ENCODE measurements at regions not wholly inside any gene's neighbourhood (a gene's known extent, or its start where the extent isn't known, plus 50 kb on each side); places are given as distances from the start of the nearest gene placed in this dataset.
"Not testable (repeated sequence)": the region's sequence is repeated elsewhere in the genome, so short reads cannot be mapped to it uniquely, and the experiment has no call there.

- Histone ChIP-seq H3K9me3 (no peaks in the 10 kb centered on the region), H3K27ac (no peak overlapping the region), H3K4me1 (no peaks in the 10 kb centered on the region), H3K4me2 (no peak overlapping the region), H3K4me3 (no peak overlapping the region)
- WGBS (ENCODE audit: missing lambda C conversion rate), result 9% methylated on average over 1 of the region's 1 CpG
- FAIRE-seq (no peak), DNase-seq (ENCODE audit: low read depth in 1 of 2, low spot score in 1 of 2) (no peak), ATAC-seq (no peak)
- POLR2A ChIA-PET, result no interaction called here
- CTCF ChIA-PET, result no interaction called here
- TF ChIP-seq JUNB (IDR thresholded peaks at IDR 0.05), result no peak
- TF ChIP-seq HOXA7 (CRISPR knock-in tag; IDR thresholded peaks at IDR 0.05), result no peak
- no peak for TF ChIP-seq ZNF302 (CRISPR knock-in tag; IDR thresholded peaks at IDR 0.05)
Measured at GRCh38 chrX:27162496-27162895, 300.6 kb downstream of the PPP4R3C start.

DNA sequence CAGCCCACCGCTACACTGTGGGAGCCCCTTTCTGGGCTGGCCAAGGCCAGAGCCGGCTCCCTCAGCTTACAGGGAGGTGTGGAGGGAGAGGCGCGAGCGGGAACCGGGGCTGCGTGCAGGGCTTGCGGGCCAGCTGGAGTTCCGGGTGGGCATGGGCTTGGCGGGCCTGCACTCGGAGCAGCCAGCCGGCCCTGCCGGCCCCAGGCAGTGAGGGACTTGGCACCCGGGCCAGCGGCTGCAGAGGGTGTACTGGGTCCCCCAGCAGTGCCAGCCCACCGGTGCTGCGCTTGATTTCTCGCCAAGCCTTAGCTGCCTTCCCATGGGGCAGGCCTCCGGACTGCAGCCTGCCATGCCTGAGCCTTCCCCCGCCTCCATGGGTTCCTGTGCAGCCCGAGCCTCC is 306.2 kb downstream of the PPP4R3C start:
- POLR2A ChIA-PET; DNase-seq (ENCODE audit: low read depth in 1 of 2, low spot score in 1 of 2); ATAC-seq; H3K4me2 ChIP-seq; FAIRE-seq; CTCF ChIA-PET; H3K4me3 ChIP-seq; H3K9me3 ChIP-seq; H3K4me1 ChIP-seq; H3K27ac ChIP-seq: not testable (repeated sequence)
- WGBS (ENCODE audit: missing lambda C conversion rate), result no CpG with 5 or more reads among the region's 21 CpGs

GRCh38 chrX:27136325-27136724 is 326.8 kb downstream of the PPP4R3C start:
- H3K4me1 ChIP-seq, result no peaks in the 10 kb centered on the region
- WGBS (ENCODE audit: missing lambda C conversion rate), result 0% methylated on average over 1 of the region's 1 CpG
- no peak for ATAC-seq
- no peak for DNase-seq (ENCODE audit: low read depth in 1 of 2, low spot score in 1 of 2)
- peak; percentile 82 for FAIRE-seq
- ChIA-PET CTCF (no interaction called here), POLR2A (no interaction called here)
- no peak overlapping the region for H3K4me2 ChIP-seq
- H3K9me3 ChIP-seq, result no peaks in the 10 kb centered on the region
- TF ChIP-seq MAFK (IDR thresholded peaks at IDR 0.05; ENCODE audit: partially characterized antibody) (peak; percentile 46), HEYL (CRISPR knock-in tag; IDR thresholded peaks at IDR 0.05) (no peak)
- H3K4me3 ChIP-seq, result no peak overlapping the region
- no peak overlapping the region for H3K27ac ChIP-seq

GRCh38 chrX:27132862-27133261 is 330.3 kb downstream of the PPP4R3C start:
- FAIRE-seq (no peak), DNase-seq (ENCODE audit: low read depth in 1 of 2, low spot score in 1 of 2) (no peak), ATAC-seq (no peak)
- TF ChIP-seq SMC3 (IDR thresholded peaks at IDR 0.05) (no peak), SREBF2 (IDR thresholded peaks at IDR 0.05) (no peak)
- no peaks in the 10 kb centered on the region for H3K9me3 ChIP-seq
- CTCF ChIA-PET, result no interaction called here
- H3K4me3 ChIP-seq, result no peak overlapping the region
- H3K4me1 ChIP-seq, result no peaks in the 10 kb centered on the region
- POLR2A ChIA-PET, result no interaction called here
- H3K4me2 ChIP-seq, result no peak overlapping the region
- WGBS (ENCODE audit: missing lambda C conversion rate), result 0% methylated on average over 1 of the region's 1 CpG
- no peak overlapping the region for H3K27ac ChIP-seq

DNA sequence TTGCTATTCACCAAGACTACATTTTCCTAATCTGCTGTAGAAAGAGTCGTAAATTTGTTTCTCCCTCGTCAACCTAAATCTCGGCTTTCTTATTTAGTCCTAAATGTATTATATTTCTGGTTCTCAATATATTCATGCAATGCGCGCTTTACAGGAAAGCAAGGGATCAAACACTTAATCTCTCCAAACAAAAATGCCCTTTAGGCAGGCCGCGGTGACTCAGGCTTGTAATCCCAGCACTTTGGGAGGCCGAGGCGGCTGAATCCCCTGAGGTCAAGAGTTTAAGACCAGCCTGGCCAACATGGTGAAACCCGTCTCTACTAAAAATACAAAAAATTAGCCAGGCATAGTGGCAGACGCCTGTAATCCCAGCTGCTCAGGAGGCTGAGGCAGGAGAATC is 376.0 kb downstream of the PPP4R3C start:
- H3K9me3 ChIP-seq; H3K4me2 ChIP-seq; CTCF ChIA-PET; FAIRE-seq; H3K4me1 ChIP-seq; ATAC-seq; H3K27ac ChIP-seq; POLR2A ChIA-PET; DNase-seq (ENCODE audit: low read depth in 1 of 2, low spot score in 1 of 2); H3K4me3 ChIP-seq: not testable (repeated sequence)
- WGBS (ENCODE audit: missing lambda C conversion rate), result 26% methylated on average over 11 of the region's 11 CpGs

GRCh38 chrX:27086237-27086636 is 376.9 kb downstream of the PPP4R3C start:
- DNase-seq (ENCODE audit: low read depth in 1 of 2, low spot score in 1 of 2), result no peak
- Histone ChIP-seq H3K27ac (no peak overlapping the region), H3K4me2 (no peak overlapping the region), H3K4me3 (no peak overlapping the region), H3K4me1 (no peaks in the 10 kb centered on the region), H3K9me3 (no peaks in the 10 kb centered on the region)
- ChIA-PET POLR2A (no interaction called here), CTCF (no interaction called here)
- WGBS (ENCODE audit: missing lambda C conversion rate), result 0% methylated on average over 1 of the region's 1 CpG
- FAIRE-seq, result no peak
- no peak for ATAC-seq
- no peak for TF ChIP-seq JUN (IDR thresholded peaks at IDR 0.05)
- TF ChIP-seq CBX8 (IDR thresholded peaks at IDR 0.05), result no peak
- no peak for TF ChIP-seq HOXB13 (CRISPR knock-in tag; IDR thresholded peaks at IDR 0.05; ENCODE audit: low read depth)
- TF ChIP-seq, protein P1, sequence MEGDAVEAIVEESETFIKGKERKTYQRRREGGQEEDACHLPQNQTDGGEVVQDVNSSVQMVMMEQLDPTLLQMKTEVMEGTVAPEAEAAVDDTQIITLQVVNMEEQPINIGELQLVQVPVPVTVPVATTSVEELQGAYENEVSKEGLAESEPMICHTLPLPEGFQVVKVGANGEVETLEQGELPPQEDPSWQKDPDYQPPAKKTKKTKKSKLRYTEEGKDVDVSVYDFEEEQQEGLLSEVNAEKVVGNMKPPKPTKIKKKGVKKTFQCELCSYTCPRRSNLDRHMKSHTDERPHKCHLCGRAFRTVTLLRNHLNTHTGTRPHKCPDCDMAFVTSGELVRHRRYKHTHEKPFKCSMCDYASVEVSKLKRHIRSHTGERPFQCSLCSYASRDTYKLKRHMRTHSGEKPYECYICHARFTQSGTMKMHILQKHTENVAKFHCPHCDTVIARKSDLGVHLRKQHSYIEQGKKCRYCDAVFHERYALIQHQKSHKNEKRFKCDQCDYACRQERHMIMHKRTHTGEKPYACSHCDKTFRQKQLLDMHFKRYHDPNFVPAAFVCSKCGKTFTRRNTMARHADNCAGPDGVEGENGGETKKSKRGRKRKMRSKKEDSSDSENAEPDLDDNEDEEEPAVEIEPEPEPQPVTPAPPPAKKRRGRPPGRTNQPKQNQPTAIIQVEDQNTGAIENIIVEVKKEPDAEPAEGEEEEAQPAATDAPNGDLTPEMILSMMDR (IDR thresholded peaks at IDR 0.05), result no peak
- no peak for TF ChIP-seq SMC3 (IDR thresholded peaks at IDR 0.05)
- no peak for TF ChIP-seq PBX3 (IDR thresholded peaks at IDR 0.05)
- TF ChIP-seq EHF (CRISPR knock-in tag; IDR thresholded peaks at IDR 0.05), result no peak
- TF ChIP-seq TP53 (CRISPR knock-in tag; IDR thresholded peaks at IDR 0.05), result no peak
- TF ChIP-seq HMGXB4 (CRISPR knock-in tag; IDR thresholded peaks at IDR 0.05; ENCODE audit: borderline replicate concordance), result no peak
- TF ChIP-seq RNF2 (IDR thresholded peaks at IDR 0.05; ENCODE audit: borderline replicate concordance, low read depth), result no peak
- TF ChIP-seq, protein P2, sequence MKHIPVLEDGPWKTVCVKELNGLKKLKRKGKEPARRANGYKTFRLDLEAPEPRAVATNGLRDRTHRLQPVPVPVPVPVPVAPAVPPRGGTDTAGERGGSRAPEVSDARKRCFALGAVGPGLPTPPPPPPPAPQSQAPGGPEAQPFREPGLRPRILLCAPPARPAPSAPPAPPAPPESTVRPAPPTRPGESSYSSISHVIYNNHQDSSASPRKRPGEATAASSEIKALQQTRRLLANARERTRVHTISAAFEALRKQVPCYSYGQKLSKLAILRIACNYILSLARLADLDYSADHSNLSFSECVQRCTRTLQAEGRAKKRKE (CRISPR knock-in tag; IDR thresholded peaks at IDR 0.05; ENCODE audit: low read depth), result no peak
- TF ChIP-seq CBX2 (IDR thresholded peaks at IDR 0.05; ENCODE audit: borderline replicate concordance, low read depth), result no peak

All from A549 (cell line).